BJ (cell line): ENCODE measurements at regions not wholly inside any gene's neighbourhood (a gene's known extent, or its start where the extent isn't known, plus 50 kb on each side); places are given as distances from the start of the nearest gene placed in this dataset.
"Not testable (repeated sequence)": the region's sequence is repeated elsewhere in the genome, so short reads cannot be mapped to it uniquely, and the experiment has no call there.

Experiments
- CTCF ChIA-PET: fragments of 350-600 bp; formaldehyde crosslinking; extraction: SDS; loops from one replicate; lab custom pipeline; 2021; ENCODE audit warnings: antibody characterized with exemption, inconsistent platforms; lab: Yijun Ruan, JAX
- POLR2A ChIA-PET: fragments of 300-600 bp; sonication (Branson Sonifier 250); formaldehyde crosslinking; extraction: SDS; loops from one replicate; lab custom pipeline; 2021; ENCODE audit warnings: antibody characterized with exemption; lab: Charles Lee
- DNase-seq: peaks from one replicate; pipeline ENCODE4 v3.0.0-alpha.2; 2011; ENCODE audit warnings: low read depth
- H3K27me3 ChIP-seq: 2 replicates; pipeline ENCODE4 v1.6.0; 2011; ENCODE audit warnings: low read length; ENCODE audit not compliant: control insufficient read depth, insufficient read depth
- H3K36me3 ChIP-seq: 2 replicates; pipeline ENCODE4 v1.5.1; 2011; ENCODE audit warnings: low read length; ENCODE audit not compliant: control insufficient read depth, insufficient read depth
- H3K4me3 ChIP-seq: 2 replicates; pipeline ENCODE4 v1.5.1; 2011; ENCODE audit warnings: low read depth, mild to moderate bottlenecking, control low read depth, low read length
- TF ChIP-seq, protein P1 (sequence below): IDR thresholded peaks from 2 replicates; pipeline ENCODE4 v1.5.1; 2011; ENCODE audit warnings: low read depth, mild to moderate bottlenecking, control low read depth, inconsistent platforms, low read length, moderate library complexity; ENCODE audit not compliant: insufficient read depth

DNA sequence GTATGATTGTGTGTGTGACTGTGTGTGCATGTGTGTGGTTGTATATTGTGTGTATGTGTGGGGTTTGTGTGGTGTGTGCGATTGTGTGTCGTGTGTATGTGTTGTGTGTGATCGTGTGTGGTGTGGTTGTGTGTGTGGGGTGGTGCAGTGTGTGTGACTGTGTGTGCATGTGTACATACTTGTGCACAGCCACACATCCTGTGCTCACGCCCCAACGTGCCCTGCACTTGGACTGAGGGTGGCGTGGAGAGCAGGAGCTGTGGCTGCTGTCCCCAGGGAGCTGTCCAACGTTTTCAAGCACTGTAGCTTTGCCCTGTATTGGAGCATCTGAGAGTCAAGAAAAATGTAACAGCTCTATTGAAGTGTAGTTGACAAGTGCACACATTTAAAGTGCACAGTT lies 243.2 kb upstream of the HDAC4 start:
- DNase-seq: no peak
- POLR2A ChIA-PET: no interaction called here
- Histone ChIP-seq H3K27me3 (no peaks in the 10 kb centered on the region), H3K36me3 (no peaks in the 10 kb centered on the region), H3K4me3 (no peak overlapping the region)
- CTCF ChIA-PET: no interaction called here
- TF ChIP-seq, protein P1, sequence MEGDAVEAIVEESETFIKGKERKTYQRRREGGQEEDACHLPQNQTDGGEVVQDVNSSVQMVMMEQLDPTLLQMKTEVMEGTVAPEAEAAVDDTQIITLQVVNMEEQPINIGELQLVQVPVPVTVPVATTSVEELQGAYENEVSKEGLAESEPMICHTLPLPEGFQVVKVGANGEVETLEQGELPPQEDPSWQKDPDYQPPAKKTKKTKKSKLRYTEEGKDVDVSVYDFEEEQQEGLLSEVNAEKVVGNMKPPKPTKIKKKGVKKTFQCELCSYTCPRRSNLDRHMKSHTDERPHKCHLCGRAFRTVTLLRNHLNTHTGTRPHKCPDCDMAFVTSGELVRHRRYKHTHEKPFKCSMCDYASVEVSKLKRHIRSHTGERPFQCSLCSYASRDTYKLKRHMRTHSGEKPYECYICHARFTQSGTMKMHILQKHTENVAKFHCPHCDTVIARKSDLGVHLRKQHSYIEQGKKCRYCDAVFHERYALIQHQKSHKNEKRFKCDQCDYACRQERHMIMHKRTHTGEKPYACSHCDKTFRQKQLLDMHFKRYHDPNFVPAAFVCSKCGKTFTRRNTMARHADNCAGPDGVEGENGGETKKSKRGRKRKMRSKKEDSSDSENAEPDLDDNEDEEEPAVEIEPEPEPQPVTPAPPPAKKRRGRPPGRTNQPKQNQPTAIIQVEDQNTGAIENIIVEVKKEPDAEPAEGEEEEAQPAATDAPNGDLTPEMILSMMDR: no peak

DNA sequence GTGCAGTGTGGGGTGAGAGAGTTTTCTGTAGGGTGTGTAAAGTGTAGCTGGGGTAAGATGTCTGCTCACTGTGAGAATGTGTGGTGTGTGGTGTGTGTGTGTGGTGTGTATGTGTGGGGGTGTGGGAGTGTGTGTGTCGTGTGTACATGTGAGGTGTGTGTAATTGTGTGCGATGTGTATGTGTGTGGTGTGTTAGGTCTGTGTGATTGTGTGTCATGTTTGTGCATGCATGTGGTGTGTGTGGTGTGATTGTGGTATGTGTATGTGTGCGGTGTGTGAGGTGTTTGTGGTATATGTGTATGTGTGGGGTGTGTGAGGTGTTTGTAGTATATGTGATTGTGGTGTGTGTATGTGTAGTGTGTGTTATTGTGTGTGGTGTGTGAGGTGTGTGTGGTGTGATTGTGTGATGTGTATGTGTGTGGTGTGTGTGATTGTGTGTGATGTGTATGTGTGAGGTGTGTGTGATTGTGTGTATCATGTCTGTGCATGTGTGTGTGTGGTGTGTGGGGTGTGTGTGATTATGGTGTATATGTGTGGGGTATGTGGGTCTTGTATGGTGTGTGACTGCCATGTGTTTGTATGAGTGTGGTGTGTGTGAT lies 241.7 kb upstream of the HDAC4 start:
- DNase-seq: no peak
- no peaks in the 10 kb centered on the region for H3K36me3 ChIP-seq
- POLR2A ChIA-PET: no interaction called here
- no peak overlapping the region for H3K4me3 ChIP-seq
- TF ChIP-seq, protein P1: no peak
- CTCF ChIA-PET: no interaction called here
- no peaks in the 10 kb centered on the region for H3K27me3 ChIP-seq

DNA sequence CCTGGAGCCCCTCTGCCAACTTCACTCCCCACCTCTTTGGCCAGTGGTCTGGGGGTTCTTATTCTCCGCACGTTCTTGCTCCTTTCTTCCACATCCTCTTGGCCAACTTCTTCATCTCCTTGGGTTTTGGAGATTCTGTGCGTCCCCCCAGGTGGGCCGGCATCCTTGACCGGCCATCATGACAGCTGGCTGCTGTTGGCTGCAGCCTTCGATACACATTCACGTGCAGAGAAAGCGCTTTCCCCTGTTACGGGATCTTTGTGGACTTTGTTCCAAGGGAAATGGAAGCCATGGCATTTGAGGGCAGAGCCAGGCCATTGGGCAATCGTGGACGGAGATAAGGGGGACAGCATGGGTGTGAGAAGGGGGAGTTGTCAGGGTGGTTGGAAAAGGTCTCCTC lies 241.1 kb upstream of the HDAC4 start:
- DNase-seq, H3K4me3 ChIP-seq, H3K27me3 ChIP-seq, H3K36me3 ChIP-seq, CTCF ChIA-PET, POLR2A ChIA-PET: not testable (repeated sequence)

DNA sequence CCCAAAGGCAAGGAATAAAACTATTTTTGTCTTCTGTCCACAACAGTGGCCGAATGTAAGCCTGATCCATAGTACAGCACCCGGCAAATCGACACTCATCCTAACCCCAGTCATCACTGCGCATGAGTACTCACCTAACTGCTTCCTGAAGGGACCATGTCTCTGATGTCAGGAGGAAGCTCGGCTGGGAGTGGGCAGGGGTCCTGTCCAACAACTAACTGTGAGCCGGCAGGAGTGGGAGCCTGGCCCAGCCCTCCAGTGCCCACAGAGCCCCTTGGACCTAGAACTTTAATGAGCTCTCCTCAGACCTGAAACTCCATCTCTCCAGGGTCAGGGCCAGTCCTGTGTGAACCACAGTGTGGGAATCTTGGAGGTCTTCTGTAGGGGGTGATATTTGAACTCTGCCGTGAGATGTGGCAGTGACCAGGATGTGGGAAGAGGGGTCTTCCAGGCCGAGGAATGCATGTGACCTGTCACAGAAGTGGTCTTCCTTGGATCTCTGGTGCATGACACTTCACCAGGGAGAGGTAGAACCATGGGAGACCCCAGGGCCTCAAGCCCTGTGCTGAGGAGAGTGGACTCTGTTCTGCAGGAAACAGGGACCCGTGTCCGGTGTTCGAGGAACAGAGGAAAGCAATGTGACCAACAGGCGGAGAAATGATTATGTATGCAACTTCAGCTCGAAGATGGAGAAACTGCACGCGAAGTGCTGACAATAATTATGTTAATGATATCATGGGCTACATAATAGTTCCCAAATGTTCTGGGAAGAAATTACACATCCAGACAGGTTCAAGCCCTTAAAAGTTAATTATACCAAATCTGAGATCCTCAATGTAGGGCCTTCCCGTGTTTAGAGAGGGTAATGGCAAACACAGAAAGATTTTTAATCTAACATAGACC lies 240.1 kb upstream of the HDAC4 start:
- CTCF ChIA-PET: no interaction called here
- POLR2A ChIA-PET: no interaction called here
- no peak for DNase-seq

DNA sequence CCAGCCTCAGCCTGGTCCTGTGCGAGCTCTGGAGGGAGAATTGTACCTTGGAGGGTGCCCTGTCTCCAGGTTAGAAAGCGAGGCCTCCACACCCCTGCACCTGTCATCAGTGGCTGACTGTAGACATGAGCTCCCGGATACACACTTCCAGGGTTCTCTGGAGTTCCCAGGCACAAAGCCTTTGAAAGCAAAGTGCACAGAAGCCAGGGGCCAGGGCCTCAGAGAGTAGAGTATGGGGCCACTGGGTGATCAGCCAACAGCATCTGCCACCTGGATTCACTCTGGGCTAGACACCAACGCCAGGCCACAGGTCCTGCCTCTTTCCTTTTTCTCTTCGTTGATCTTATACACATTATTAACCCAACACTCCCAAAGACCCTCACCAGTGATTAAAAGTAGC lies 239.4 kb upstream of the HDAC4 start:
- H3K27me3 ChIP-seq: no peaks in the 10 kb centered on the region
- no peaks in the 10 kb centered on the region for H3K36me3 ChIP-seq
- CTCF ChIA-PET: no interaction called here
- H3K4me3 ChIP-seq: no peak overlapping the region
- no peak for DNase-seq
- TF ChIP-seq, protein P1: no peak
- POLR2A ChIA-PET: no interaction called here

More for the DNA sequence above, 240.1 kb upstream of the HDAC4 start:
- TF ChIP-seq, protein P1: no peak
- Histone ChIP-seq H3K4me3 (no peak overlapping the region), H3K36me3 (no peaks in the 10 kb centered on the region), H3K27me3 (no peaks in the 10 kb centered on the region)
